Colonic mucosa (tissue), 4 donors: ENCODE measurements at regions not wholly inside any gene's neighbourhood (a gene's known extent, or its start where the extent isn't known, plus 50 kb on each side); places are given as distances from the start of the nearest gene placed in this dataset.
"Not testable (repeated sequence)": the region's sequence is repeated elsewhere in the genome, so short reads cannot be mapped to it uniquely, and the experiment has no call there.

Experiments used
- DNase-seq: peaks from one replicate; pipeline ENCODE4 v3.0.0-alpha.2; 2020
- H3K27ac ChIP-seq: fragments of 200-600 bp; one replicate; pipeline ENCODE4 v1.8.0; 2021
- H3K27me3 ChIP-seq: fragments of 200-600 bp; one replicate; pipeline ENCODE4 v1.8.0; 2021
- H3K36me3 ChIP-seq: fragments of 200-600 bp; one replicate; pipeline ENCODE4 v1.8.0; 2021
- H3K4me1 ChIP-seq: fragments of 200-600 bp; one replicate; pipeline ENCODE4 v1.8.0; 2021; ENCODE audit warnings: mild to moderate bottlenecking
- H3K4me3 ChIP-seq: fragments of 200-600 bp; one replicate; pipeline ENCODE4 v1.8.0; 2021
- H3K9ac ChIP-seq, 2 donors: one replicate each; pipeline ENCODE4 v1.7.0; 2013; ENCODE audit warnings: control low read depth in 2 of 2, low read depth in 2 of 2, low read length in 2 of 2
- H3K9me3 ChIP-seq: fragments of 200-600 bp; one replicate; pipeline ENCODE4 v1.8.0; 2021
- intact Hi-C: fragments of 100-400 bp; cut with DNase I; formaldehyde crosslinking; loops from one replicate; pipeline ENCODE4 v1.14.1; 2022
- TF ChIP-seq, protein P1 (sequence below): fragments of 200-600 bp; IDR thresholded peaks from one replicate; pipeline ENCODE4 v1.8.0; 2022; ENCODE audit warnings: antibody characterized with exemption, mild to moderate bottlenecking
- donor health status: healthy.
- donor health status: DM: no; HTN: no; CAD: no.
- donor health status: DM: no; HTN: no; CAD: no.

DNA sequence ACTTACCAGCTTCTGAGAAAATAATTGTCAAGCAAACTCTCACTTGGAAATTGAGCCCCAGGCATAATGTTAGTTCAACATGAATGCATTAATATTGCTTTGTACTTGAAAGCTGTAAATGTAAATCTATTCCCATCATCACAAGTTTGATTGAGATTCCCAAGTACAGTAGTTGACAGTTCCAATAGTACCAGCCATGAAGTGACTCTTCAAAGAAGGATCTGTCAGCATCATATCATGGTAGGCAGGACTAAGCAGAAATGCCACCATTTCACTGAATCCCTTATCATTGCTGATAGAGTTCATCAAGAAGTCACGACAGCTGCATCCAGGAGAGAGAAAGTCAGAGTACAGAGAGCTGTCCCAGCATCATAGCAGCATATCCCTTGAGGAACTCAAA is 348.7 kb downstream of the OMA1 start:
- intact Hi-C loops: no loop called here

DNA sequence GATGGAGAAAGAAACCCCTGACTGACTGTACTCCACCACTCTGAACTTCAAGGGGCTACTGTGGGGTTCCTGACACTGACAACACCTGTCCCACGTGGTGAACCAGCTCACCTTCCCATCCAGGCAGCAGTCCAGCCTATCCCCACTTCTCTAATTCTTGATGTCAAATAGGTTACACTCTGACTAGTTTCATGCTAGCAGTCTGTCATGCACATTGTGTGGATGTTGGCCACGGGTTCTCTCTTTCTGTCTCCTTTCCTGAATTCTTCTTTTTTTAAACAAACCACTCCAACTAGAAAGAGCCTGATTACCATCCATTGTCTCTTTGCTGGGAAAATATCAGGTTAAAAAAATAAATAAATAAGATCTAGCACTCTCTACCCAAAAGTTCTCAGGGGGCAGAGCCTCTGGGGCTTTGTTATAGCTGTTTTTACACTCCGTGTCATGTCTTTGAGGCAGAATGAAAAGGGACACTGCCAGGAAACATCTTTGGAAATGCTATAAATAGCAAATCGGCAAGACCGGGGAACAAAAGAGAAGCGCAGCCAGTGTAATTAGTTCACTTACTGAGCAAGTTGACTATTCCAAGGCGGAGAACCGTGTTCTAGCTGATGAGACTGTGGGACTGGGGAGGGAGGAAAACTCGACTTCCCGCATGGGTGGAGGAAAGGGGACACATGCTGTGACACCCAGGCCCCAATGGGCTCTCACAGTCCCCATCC is 356.1 kb downstream of the OMA1 start:
- DNase-seq: no peak
- H3K27ac ChIP-seq: no peak overlapping the region
- no peak overlapping the region for H3K9ac ChIP-seq
- no peaks in the 10 kb centered on the region for H3K27me3 ChIP-seq
- H3K4me1 ChIP-seq: no peaks in the 10 kb centered on the region
- H3K4me3 ChIP-seq: no peak overlapping the region
- H3K9me3 ChIP-seq: no peaks in the 10 kb centered on the region
- intact Hi-C loops: no loop called here
- no peaks in the 10 kb centered on the region for H3K36me3 ChIP-seq
- TF ChIP-seq, protein P1, sequence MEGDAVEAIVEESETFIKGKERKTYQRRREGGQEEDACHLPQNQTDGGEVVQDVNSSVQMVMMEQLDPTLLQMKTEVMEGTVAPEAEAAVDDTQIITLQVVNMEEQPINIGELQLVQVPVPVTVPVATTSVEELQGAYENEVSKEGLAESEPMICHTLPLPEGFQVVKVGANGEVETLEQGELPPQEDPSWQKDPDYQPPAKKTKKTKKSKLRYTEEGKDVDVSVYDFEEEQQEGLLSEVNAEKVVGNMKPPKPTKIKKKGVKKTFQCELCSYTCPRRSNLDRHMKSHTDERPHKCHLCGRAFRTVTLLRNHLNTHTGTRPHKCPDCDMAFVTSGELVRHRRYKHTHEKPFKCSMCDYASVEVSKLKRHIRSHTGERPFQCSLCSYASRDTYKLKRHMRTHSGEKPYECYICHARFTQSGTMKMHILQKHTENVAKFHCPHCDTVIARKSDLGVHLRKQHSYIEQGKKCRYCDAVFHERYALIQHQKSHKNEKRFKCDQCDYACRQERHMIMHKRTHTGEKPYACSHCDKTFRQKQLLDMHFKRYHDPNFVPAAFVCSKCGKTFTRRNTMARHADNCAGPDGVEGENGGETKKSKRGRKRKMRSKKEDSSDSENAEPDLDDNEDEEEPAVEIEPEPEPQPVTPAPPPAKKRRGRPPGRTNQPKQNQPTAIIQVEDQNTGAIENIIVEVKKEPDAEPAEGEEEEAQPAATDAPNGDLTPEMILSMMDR: no peak

More for the DNA sequence above, 348.7 kb downstream of the OMA1 start:
- no peak for DNase-seq
- Histone ChIP-seq H3K4me1 (no peaks in the 10 kb centered on the region), H3K27ac (no peak overlapping the region), H3K9ac (no peak overlapping the region), H3K27me3 (no peaks in the 10 kb centered on the region), H3K36me3 (no peaks in the 10 kb centered on the region), H3K4me3 (no peak overlapping the region), H3K9me3 (no peaks in the 10 kb centered on the region)
- TF ChIP-seq, protein P1: no peak

DNA sequence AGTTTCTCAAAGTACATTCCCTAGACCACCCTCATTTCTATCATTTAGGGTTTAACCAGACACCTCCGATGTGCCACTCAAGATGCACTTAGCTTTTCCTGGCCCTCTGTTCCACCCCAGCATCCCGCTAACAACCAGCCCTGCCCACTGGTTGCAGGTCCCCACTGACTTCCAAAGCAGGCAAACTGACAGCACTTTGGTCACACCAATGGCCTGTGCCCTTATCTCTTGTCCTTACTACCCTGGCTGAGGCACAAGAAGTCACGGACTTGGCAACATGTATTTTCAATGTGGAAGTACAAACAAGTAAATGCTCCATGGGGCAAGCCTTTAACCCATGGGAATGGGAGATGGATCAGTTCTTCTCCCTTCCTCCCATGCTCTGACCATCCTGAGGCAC is 357.1 kb downstream of the OMA1 start:
- no peak overlapping the region for H3K4me3 ChIP-seq
- H3K36me3 ChIP-seq: no peaks in the 10 kb centered on the region
- no peaks in the 10 kb centered on the region for H3K4me1 ChIP-seq
- intact Hi-C loops: no loop called here
- TF ChIP-seq, protein P1: no peak
- H3K27ac ChIP-seq: no peak overlapping the region
- H3K27me3 ChIP-seq: no peaks in the 10 kb centered on the region
- DNase-seq: no peak
- H3K9ac ChIP-seq: no peak overlapping the region
- no peaks in the 10 kb centered on the region for H3K9me3 ChIP-seq

DNA sequence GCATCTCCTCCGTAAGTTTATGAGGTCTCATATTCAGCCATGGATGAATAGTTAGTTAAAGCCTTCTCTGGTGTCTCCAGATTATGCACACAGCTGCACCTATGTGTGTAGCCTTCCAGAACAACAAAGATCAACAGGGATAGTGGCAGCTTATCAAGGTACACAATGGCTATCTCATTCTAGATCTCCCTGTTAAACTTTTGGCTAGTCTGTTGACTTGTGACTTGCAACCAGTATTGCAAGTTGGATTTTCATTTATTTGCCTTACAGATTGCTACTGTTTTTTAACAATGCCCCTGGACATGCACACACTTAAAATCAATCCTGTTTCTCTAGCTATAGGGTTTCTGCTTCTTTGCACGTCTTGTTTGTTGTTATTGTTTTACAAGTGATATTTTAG is 363.2 kb downstream of the OMA1 start:
- no peaks in the 10 kb centered on the region for H3K36me3 ChIP-seq
- no peak for DNase-seq
- no peak overlapping the region for H3K27ac ChIP-seq
- intact Hi-C loops: no loop called here
- no peaks in the 10 kb centered on the region for H3K9me3 ChIP-seq
- H3K9ac ChIP-seq: no peak overlapping the region
- H3K4me3 ChIP-seq: no peak overlapping the region
- H3K27me3 ChIP-seq: no peaks in the 10 kb centered on the region
- TF ChIP-seq, protein P1: no peak
- H3K4me1 ChIP-seq: no peaks in the 10 kb centered on the region

DNA sequence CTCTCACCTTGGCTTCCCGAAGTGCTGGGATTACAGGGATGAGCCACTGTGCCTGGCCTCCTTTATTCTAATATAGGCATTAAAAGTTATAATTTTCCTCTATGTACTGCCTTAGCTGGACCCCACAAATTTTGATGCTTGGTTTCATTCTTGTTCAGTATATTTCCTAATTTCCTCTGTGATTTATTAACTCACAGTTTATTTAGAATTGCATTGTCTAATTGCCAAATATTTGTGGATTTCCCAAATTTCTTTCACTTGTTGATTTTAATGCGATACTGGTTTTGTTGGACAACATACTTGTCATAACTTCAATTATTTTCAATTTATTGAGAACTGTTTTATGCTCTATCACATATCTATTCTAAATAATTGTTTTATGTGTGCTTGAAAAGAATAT is 366.0 kb downstream of the OMA1 start:
- no peaks in the 10 kb centered on the region for H3K9me3 ChIP-seq
- H3K27me3 ChIP-seq: no peaks in the 10 kb centered on the region
- no peak overlapping the region for H3K4me3 ChIP-seq
- TF ChIP-seq, protein P1: no peak
- DNase-seq: no peak
- intact Hi-C loops: no loop called here
- no peak overlapping the region for H3K9ac ChIP-seq
- no peak overlapping the region for H3K27ac ChIP-seq
- H3K36me3 ChIP-seq: no peaks in the 10 kb centered on the region
- H3K4me1 ChIP-seq: no peaks in the 10 kb centered on the region

DNA sequence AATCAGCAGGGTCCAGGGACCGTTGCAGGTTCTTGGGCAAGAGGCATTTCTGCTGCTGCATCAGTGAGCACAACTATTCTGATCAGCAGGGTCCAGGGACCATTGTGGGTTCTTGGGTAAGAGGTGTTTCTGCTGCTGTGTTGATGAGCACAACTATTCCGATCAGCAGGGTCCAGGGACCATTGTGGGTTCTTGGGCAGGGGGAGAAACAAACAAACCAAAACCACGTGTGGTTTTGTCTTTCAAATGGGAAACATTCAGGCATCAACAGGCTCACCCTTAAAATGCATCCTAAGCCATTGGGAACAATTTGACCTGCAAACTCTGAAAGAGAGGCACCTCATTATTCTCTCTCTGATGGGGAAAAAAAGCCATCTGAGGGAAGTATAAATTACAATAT is 377.4 kb downstream of the OMA1 start:
- H3K27me3 ChIP-seq, DNase-seq, H3K4me1 ChIP-seq, H3K9me3 ChIP-seq, intact Hi-C loops, H3K27ac ChIP-seq, H3K36me3 ChIP-seq, H3K9ac ChIP-seq, H3K4me3 ChIP-seq: not testable (repeated sequence)

DNA sequence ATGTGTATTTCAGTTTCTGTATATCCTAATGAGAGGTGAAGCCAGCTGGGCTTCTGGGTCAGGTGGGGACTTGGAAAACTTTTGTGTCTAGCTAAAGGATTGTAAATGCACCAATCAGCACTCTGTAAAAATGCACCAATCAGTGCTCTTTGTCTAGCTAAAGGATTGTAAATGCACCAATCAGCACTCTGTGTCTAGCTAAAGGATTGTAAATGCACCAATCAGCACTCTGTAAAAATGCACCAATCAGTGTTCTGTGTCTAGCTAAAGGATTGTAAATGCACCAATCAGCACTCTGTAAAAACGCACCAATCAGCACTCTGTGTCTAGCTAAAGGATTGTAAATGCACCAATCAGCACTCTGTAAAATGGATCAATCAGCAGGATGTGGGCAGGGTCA is 379.4 kb downstream of the OMA1 start:
- H3K27ac ChIP-seq, DNase-seq, intact Hi-C loops: not testable (repeated sequence)

More for the DNA sequence above, 379.4 kb downstream of the OMA1 start:
- H3K27me3 ChIP-seq, H3K36me3 ChIP-seq, H3K4me3 ChIP-seq, H3K9ac ChIP-seq, H3K4me1 ChIP-seq, H3K9me3 ChIP-seq: not testable (repeated sequence)
